ENCODE measurements at regions not wholly inside any gene's neighbourhood (a gene's known extent, or its start where the extent isn't known, plus 50 kb on each side); places are given as distances from the start of the nearest gene placed in this dataset.

GRCh38 chr3:140830391-140830790 is 111.2 kb upstream of the SLC25A36 start:
- Histone ChIP-seq H3K4me1 (ENCODE audit: low read depth) (no peaks in the 10 kb centered on the region), H3K4me3 (no peak overlapping the region), H3K36me3 (ENCODE audit: low read depth) (no peaks in the 10 kb centered on the region), H3K9me3 (no peaks in the 10 kb centered on the region)
- ATAC-seq (no peak), DNase-seq (no peak)
- no peak for TF ChIP-seq CTCF (IDR thresholded peaks at IDR 0.05)
- intact Hi-C loops (cut with DNase I, micrococcal nuclease): no loop called here

- DNase-seq (no peak), ATAC-seq (no peak)
- no peaks in the 10 kb centered on the region for H3K9me3 ChIP-seq
- H3K4me3 ChIP-seq: no peak overlapping the region
- H3K4me1 ChIP-seq (ENCODE audit: low read depth): no peaks in the 10 kb centered on the region
- TF ChIP-seq CTCF (IDR thresholded peaks at IDR 0.05): no peak
- intact Hi-C loops (cut with DNase I, micrococcal nuclease): no loop called here
- no peaks in the 10 kb centered on the region for H3K36me3 ChIP-seq (ENCODE audit: low read depth)
Observed at GRCh38 chr3:140832883-140833282, 108.8 kb upstream of the SLC25A36 start.

GRCh38 chr3:140834266-140835037 is 107.2 kb upstream of the SLC25A36 start:
- no peaks in the 10 kb centered on the region for H3K9me3 ChIP-seq
- H3K4me3 ChIP-seq: no peak overlapping the region
- no peak for DNase-seq
- no peak for ATAC-seq
- intact Hi-C loops (cut with DNase I, micrococcal nuclease): no loop called here
- no peak for TF ChIP-seq CTCF (IDR thresholded peaks at IDR 0.05)
- H3K36me3 ChIP-seq (ENCODE audit: low read depth): no peaks in the 10 kb centered on the region
- no peaks in the 10 kb centered on the region for H3K4me1 ChIP-seq (ENCODE audit: low read depth)

- Histone ChIP-seq H3K4me1 (ENCODE audit: low read depth) (no peaks in the 10 kb centered on the region), H3K4me3 (no peak overlapping the region), H3K9me3 (no peaks in the 10 kb centered on the region), H3K36me3 (ENCODE audit: low read depth) (no peaks in the 10 kb centered on the region)
- no peak for ATAC-seq
- intact Hi-C loops (cut with DNase I, micrococcal nuclease): no loop called here
- no peak for TF ChIP-seq CTCF (IDR thresholded peaks at IDR 0.05)
- DNase-seq: no peak
Observed at GRCh38 chr3:140842984-140843649, 98.5 kb upstream of the SLC25A36 start.

GRCh38 chr3:140843656-140844055 is 98.0 kb upstream of the SLC25A36 start:
- ATAC-seq: no peak
- Histone ChIP-seq H3K4me1 (ENCODE audit: low read depth) (no peaks in the 10 kb centered on the region), H3K9me3 (no peaks in the 10 kb centered on the region), H3K36me3 (ENCODE audit: low read depth) (no peaks in the 10 kb centered on the region), H3K4me3 (no peak overlapping the region)
- DNase-seq: no peak
- intact Hi-C loops (cut with DNase I, micrococcal nuclease): no loop called here
- TF ChIP-seq CTCF (IDR thresholded peaks at IDR 0.05): no peak
